ENCODE measurements at regions not wholly inside any gene's neighbourhood (a gene's known extent, or its start where the extent isn't known, plus 50 kb on each side); places are given as distances from the start of the nearest gene placed in this dataset.
A peak's percentile ranks its signal among the peaks of the same experiment; 100 is the strongest.
"Not testable (repeated sequence)": the region's sequence is repeated elsewhere in the genome, so short reads cannot be mapped to it uniquely, and the experiment has no call there.

- DNase-seq (ENCODE audit: low read depth in 2 of 2) = not testable (repeated sequence)
These were observed 50.6 kb upstream of the ZNG1B start for GRCh38 chr2:113386780-113387433.

DNA sequence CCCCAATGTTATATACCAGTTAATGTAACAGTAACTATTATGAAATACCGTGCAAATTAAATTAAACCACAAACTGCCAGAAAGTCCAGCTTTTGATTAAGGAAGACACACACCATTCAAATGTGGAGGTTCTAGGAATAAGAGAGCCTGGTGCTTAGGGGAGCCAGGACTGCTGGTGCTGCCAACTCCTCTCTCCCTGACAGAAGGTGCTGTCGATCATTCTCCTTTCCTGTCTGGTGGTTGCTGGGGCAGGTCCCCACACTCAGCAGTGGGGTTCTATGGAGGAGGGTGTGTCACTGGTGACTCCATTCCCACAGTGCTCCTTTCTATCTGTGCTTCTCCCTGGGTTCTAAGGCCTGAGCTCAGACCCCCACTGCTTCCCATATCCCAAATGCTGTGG is 57.9 kb upstream of the ZNG1B start:
- DNase-seq (ENCODE audit: low read depth in 2 of 2) = not testable (repeated sequence)

DNA sequence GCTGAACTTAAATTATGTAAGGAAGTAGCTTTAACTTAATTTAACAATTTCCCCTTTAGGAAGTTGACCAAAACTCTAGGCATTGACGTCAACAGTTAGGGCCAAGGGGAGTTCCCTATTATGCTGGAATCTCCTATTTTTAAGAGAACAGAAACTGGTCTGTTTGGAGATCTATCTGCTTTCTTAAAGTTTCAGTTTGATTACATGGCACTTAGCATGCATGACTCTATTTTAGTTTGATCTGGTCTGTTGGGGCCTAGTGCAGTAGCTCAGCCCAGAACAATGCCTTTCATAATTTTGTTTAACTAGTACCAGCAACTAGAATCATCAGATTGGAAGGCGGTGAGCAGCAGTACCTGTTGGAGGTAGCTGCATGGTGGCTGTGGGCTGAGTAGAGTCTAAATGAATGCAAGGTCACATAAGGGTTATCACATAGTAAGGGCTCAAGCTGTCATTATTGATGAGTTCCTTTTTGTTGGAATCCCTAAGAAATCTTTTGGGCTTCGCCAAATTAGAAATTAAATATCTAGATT is 60.5 kb upstream of the ZNG1B start:
- no peak for DNase-seq (ENCODE audit: low read depth in 2 of 2)

GRCh38 chr2:113376253-113376912 is 61.1 kb upstream of the ZNG1B start:
- DNase-seq (ENCODE audit: low read depth in 2 of 2) = no peak

DNA sequence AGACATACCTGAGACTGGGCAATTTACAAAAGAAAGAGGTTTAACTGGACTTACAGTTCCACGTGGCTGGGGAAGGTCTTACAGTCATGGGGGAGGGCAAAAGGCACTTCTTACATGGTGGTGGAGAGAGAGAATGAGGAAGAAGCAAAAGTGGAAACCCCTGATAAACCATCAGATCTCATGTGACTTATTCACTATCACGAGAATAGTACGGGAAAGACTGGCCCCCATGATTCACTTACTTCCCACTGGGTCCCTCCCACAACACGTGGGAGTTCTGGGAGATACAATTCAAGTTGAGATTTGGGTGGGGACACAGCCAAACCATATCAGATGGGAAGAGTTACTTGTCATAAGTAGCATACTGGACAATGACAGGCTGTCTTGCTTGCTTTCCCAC is 62.6 kb upstream of the ZNG1B start:
- DNase-seq (ENCODE audit: low read depth in 2 of 2) = not testable (repeated sequence)

- DNase-seq (ENCODE audit: low read depth in 2 of 2) = not testable (repeated sequence)
These were observed 65.1 kb upstream of the ZNG1B start for GRCh38 chr2:113372258-113372834.

GRCh38 chr2:113370478-113371091 is 66.9 kb upstream of the ZNG1B start:
- peak; percentile 14 to 18 for DNase-seq (ENCODE audit: low read depth in 2 of 2)

DNA sequence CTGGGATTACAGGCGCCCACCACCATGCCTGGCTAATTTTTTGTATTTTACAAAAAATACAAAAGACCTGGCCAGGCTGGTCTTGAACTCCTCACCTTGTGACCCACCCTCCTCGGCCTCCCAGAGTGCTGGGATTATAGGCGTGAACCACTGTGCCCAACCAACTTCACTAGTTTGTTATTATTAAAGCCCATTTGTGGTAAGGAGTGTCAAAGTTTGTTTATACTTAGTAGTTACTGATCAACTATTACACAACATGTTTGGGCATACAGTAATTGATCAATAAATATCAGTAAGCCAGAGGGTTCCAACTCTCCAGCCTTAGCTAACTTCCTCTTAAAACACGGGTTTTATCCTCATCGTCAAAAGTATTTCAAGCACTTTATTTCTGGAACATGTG is 67.5 kb upstream of the ZNG1B start:
- no peak for DNase-seq (ENCODE audit: low read depth in 2 of 2)

GRCh38 chr2:113368581-113368980 is 68.9 kb upstream of the ZNG1B start:
- DNase-seq (ENCODE audit: low read depth in 2 of 2) = not testable (repeated sequence)

DNA sequence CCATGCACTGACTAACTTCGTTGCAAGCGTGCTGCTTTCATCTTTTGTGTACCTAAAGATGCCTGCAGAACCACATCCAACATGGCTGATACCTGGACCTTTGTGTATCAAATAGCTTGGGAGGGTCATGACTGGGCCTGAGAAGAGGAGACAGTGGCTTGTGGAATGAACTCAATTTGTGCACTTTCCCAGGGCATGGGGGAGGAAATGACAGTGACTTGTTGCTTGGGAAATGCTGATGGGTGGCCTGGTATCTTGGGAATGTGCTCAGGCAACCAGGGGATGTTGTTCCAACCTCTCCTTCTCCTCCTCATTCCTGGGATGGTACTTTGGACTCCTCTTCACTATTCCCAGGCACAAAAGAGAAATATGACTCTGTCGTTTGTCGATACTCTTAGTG is 70.7 kb upstream of the ZNG1B start:
- DNase-seq (ENCODE audit: low read depth in 2 of 2) = not testable (repeated sequence)

- not testable (repeated sequence) for DNase-seq (ENCODE audit: low read depth in 2 of 2)
These were observed 71.7 kb upstream of the ZNG1B start for GRCh38 chr2:113365791-113366190.

GRCh38 chr2:113365290-113365689 is 72.2 kb upstream of the ZNG1B start:
- not testable (repeated sequence) for DNase-seq (ENCODE audit: low read depth in 2 of 2)

GRCh38 chr2:113361051-113361450 is 76.4 kb upstream of the ZNG1B start:
- DNase-seq (ENCODE audit: low read depth in 2 of 2) = no peak

DNA sequence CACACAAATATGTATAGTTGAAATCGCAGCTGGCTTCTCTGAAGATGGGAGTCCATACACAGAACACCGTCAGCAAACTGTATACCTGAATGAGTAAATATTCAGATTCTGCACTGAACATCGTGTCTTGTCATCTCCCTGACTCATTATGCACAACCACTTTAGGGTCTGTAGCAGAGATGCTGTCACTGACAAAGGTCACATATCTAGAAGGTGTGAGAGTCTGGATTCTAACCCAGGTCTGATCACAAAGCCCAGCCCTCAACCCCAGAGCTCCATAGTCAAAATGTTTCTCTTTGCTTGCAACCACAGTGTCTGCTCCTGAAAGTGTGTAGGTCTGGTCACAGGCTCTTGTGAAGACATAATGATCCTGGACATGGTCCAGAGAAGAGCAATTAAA is 78.3 kb upstream of the PAX8 start:
- no peak for DNase-seq (ENCODE audit: low read depth in 2 of 2)

DNA sequence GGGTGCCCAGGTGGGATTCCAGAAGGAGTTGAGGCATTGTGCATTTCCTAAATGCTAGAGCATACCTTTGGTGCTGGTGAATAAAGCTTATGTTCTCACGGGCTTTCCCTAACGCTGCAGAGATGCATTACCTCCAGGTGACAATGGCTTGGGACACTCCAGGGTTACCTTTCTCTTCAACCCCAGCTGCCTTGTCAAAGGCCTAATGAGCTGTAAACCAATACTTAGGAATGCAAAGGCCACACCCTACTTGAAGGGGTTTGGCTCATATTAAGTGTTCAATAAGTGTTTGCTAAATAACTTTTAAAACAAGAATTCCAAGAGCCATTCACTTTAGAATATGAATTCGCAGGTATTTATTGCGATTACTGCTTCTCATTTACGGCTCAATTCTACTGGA is 77.6 kb upstream of the PAX8 start:
- not testable (repeated sequence) for DNase-seq (ENCODE audit: low read depth in 2 of 2)

- DNase-seq (ENCODE audit: low read depth in 2 of 2) = not testable (repeated sequence)
These were observed 76.8 kb upstream of the PAX8 start for GRCh38 chr2:113355339-113356015.

- no peak for DNase-seq (ENCODE audit: low read depth in 2 of 2)
These were observed 72.9 kb upstream of the PAX8 start for GRCh38 chr2:113351375-113352355.

- not testable (repeated sequence) for DNase-seq (ENCODE audit: low read depth in 2 of 2)
These were observed 65.1 kb upstream of the PAX8 start for GRCh38 chr2:113343800-113344199.

DNA sequence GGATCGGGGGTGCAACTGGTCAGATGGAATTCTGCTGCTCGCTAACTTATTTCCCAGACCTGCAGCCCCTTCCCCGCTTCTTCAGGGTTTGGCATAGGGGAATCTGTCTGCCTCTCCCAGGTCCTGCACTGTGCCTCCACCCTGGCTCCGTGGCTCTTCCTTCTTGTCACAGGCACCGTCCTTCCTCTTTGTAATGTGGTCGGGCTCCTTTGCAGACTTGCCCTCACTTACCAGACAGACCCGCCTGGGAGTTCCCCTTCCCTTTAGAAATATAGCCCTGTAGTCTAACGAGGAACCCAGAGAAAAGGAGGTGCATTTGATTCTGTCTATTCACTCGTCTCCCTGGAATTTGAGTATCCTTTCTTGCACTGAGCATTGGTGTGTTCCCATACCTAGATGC is 63.9 kb upstream of the PAX8 start:
- DNase-seq (ENCODE audit: low read depth in 2 of 2) = no peak

DNA sequence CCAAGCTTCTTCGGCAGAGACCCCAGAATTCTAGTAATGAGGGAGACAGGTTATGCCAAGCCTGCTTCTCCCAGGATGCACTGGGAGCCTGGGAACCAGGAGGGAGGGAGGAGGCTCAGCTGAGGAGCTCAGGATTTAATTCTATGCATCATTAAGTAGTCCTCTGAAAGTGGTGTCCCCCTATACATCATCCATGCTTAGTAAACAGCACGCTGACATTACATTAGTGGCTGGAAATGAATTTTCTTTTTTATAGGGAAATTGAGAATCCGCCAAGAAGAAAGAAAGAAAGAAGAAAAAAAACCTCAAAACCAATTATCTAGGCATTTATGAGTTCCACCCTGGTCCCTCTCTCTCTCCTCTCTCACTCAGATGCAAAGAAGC is 63.1 kb upstream of the PAX8 start:
- DNase-seq (ENCODE audit: low read depth in 2 of 2) = not testable (repeated sequence)
